HG02943 (cell line): ENCODE measurements at regions not wholly inside any gene's neighbourhood (a gene's known extent, or its start where the extent isn't known, plus 50 kb on each side); places are given as distances from the start of the nearest gene placed in this dataset.

Experiments
- ATAC-seq: cut with Tn5 transposase; IDR thresholded peaks from one replicate; pipeline ENCODE4 v1.9.1; 2021; ENCODE audit warnings: mild to moderate bottlenecking, low read depth, moderate library complexity; ENCODE audit not compliant: unreplicated experiment

GRCh38 chr5:117302473-117302872, 727.9 kb upstream of the SEMA6A start:
- no peak for ATAC-seq

GRCh38 chr5:117299936-117300328, 725.3 kb upstream of the SEMA6A start:
- ATAC-seq: no peak

GRCh38 chr5:117299224-117299935, 724.8 kb upstream of the SEMA6A start:
- ATAC-seq: no peak

GRCh38 chr5:117296872-117297271, 722.2 kb upstream of the SEMA6A start:
- no peak for ATAC-seq

- ATAC-seq: no peak
Observed at GRCh38 chr5:117295941-117296340, 721.3 kb upstream of the SEMA6A start.

- ATAC-seq: no peak
Observed at GRCh38 chr5:117286813-117287212, 712.2 kb upstream of the SEMA6A start.

GRCh38 chr5:117271656-117272055, 697.0 kb upstream of the SEMA6A start:
- no peak for ATAC-seq

GRCh38 chr5:117266280-117266679, 691.7 kb upstream of the SEMA6A start:
- ATAC-seq: no peak

GRCh38 chr5:117263231-117263630, 688.6 kb upstream of the SEMA6A start:
- no peak for ATAC-seq

- ATAC-seq: no peak
Observed at GRCh38 chr5:117262572-117263131, 688.0 kb upstream of the SEMA6A start.

- ATAC-seq: no peak
Observed at GRCh38 chr5:117261948-117262571, 687.4 kb upstream of the SEMA6A start.

GRCh38 chr5:117255211-117256027, 680.8 kb upstream of the SEMA6A start:
- ATAC-seq: no peak

- ATAC-seq: no peak
Observed at GRCh38 chr5:117252566-117252965, 677.9 kb upstream of the SEMA6A start.

GRCh38 chr5:117249086-117249815, 674.6 kb upstream of the SEMA6A start:
- no peak for ATAC-seq

GRCh38 chr5:117246424-117246823, 671.8 kb upstream of the SEMA6A start:
- no peak for ATAC-seq

- no peak for ATAC-seq
Observed at GRCh38 chr5:117245130-117245529, 670.5 kb upstream of the SEMA6A start.

GRCh38 chr5:117242028-117242427, 667.4 kb upstream of the SEMA6A start:
- no peak for ATAC-seq

GRCh38 chr5:117236941-117237340, 662.3 kb upstream of the SEMA6A start:
- ATAC-seq: no peak

- ATAC-seq: no peak
Observed at GRCh38 chr5:117235786-117236185, 661.2 kb upstream of the SEMA6A start.

- no peak for ATAC-seq
Observed at GRCh38 chr5:117230375-117230774, 655.8 kb upstream of the SEMA6A start.
